ENCODE measurements at regions not wholly inside any gene's neighbourhood (a gene's known extent, or its start where the extent isn't known, plus 50 kb on each side); places are given as distances from the start of the nearest gene placed in this dataset.

- Histone ChIP-seq H3K9me3 (ENCODE audit: control insufficient read depth in 4 of 4, insufficient read depth in 3 of 4, low read length in 3 of 4) (no peaks in the 10 kb centered on the region), H3K4me3 (no peak overlapping the region), H3K36me3 (ENCODE audit: control insufficient read depth in 4 of 4, insufficient read depth in 4 of 4, low read length in 4 of 4) (no peaks in the 10 kb centered on the region), H3K27me3 (ENCODE audit: control insufficient read depth in 3 of 3, insufficient read depth in 3 of 3, low read length in 2 of 3) (no peaks in the 10 kb centered on the region), H3K9ac (ENCODE audit: insufficient read depth in 1 of 2, low read length in 2 of 2) (no peak overlapping the region), H3K27ac (ENCODE audit: low read depth in 1 of 2, low read length in 1 of 2) (no peak overlapping the region), H3K4me1 (ENCODE audit: control insufficient read depth in 5 of 5, insufficient read depth in 5 of 5, low read length in 5 of 5) (peaks cover 0 to 7% (median 0%) of the 10 kb centered on the region in 5 donors)
- 85 to 91% methylated on average over 4 of the region's 4 CpGs for WGBS, 2 donors
- DNase-seq (no peak), ATAC-seq (ENCODE audit: insufficient read depth, low FRiP score) (no peak)
- TF ChIP-seq, protein P1, sequence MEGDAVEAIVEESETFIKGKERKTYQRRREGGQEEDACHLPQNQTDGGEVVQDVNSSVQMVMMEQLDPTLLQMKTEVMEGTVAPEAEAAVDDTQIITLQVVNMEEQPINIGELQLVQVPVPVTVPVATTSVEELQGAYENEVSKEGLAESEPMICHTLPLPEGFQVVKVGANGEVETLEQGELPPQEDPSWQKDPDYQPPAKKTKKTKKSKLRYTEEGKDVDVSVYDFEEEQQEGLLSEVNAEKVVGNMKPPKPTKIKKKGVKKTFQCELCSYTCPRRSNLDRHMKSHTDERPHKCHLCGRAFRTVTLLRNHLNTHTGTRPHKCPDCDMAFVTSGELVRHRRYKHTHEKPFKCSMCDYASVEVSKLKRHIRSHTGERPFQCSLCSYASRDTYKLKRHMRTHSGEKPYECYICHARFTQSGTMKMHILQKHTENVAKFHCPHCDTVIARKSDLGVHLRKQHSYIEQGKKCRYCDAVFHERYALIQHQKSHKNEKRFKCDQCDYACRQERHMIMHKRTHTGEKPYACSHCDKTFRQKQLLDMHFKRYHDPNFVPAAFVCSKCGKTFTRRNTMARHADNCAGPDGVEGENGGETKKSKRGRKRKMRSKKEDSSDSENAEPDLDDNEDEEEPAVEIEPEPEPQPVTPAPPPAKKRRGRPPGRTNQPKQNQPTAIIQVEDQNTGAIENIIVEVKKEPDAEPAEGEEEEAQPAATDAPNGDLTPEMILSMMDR (IDR thresholded peaks at IDR 0.05; ENCODE audit: control extremely low read depth, extremely low read depth): no peak
Measured at GRCh38 chr2:111653913-111654312, 230.1 kb downstream of the ANAPC1 start.

- Histone ChIP-seq H3K27ac (ENCODE audit: low read depth in 1 of 2, low read length in 1 of 2) (no peak overlapping the region), H3K9ac (ENCODE audit: insufficient read depth in 1 of 2, low read length in 2 of 2) (no peak overlapping the region), H3K4me1 (ENCODE audit: control insufficient read depth in 5 of 5, insufficient read depth in 5 of 5, low read length in 5 of 5) (peaks cover 0 to 7% (median 0%) of the 10 kb centered on the region in 5 donors), H3K4me3 (no peak overlapping the region), H3K36me3 (ENCODE audit: control insufficient read depth in 4 of 4, insufficient read depth in 4 of 4, low read length in 4 of 4) (no peaks in the 10 kb centered on the region), H3K9me3 (ENCODE audit: control insufficient read depth in 4 of 4, insufficient read depth in 3 of 4, low read length in 3 of 4) (no peaks in the 10 kb centered on the region), H3K27me3 (ENCODE audit: control insufficient read depth in 3 of 3, insufficient read depth in 3 of 3, low read length in 2 of 3) (no peaks in the 10 kb centered on the region)
- no peak for ATAC-seq (ENCODE audit: insufficient read depth, low FRiP score)
- WGBS, 2 donors: 96% methylated on average over 5 of the region's 5 CpGs
- DNase-seq: no peak
- TF ChIP-seq, protein P1 (IDR thresholded peaks at IDR 0.05; ENCODE audit: control extremely low read depth, extremely low read depth): no peak
Measured at GRCh38 chr2:111654829-111655228, 229.2 kb downstream of the ANAPC1 start.

DNA sequence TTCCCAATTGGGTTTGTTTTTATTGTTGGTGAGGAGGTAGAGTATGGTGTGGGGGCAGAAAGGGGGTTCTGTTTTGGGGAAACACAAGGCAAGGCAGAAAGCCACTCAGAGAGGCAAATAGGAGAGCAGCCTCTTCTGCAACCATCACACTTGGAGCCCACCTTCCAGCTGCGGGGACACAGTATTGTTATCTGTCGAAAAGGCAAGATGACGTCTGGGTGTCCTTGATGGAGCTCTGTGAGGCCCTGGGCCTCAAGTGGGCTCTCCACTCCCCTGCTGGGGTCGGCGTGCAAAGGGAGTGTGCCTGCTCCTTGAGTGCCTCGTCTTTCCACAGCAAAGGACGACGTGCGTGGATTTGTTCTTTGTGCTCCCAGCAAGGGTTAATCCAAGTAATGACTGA lies 227.6 kb downstream of the ANAPC1 start:
- Histone ChIP-seq H3K4me3 (no peak overlapping the region), H3K9me3 (ENCODE audit: control insufficient read depth in 4 of 4, insufficient read depth in 3 of 4, low read length in 3 of 4) (no peaks in the 10 kb centered on the region), H3K4me1 (ENCODE audit: control insufficient read depth in 5 of 5, insufficient read depth in 5 of 5, low read length in 5 of 5) (peaks cover 0 to 7% (median 0%) of the 10 kb centered on the region in 5 donors), H3K27ac (ENCODE audit: low read depth in 1 of 2, low read length in 1 of 2) (no peak overlapping the region), H3K27me3 (ENCODE audit: control insufficient read depth in 3 of 3, insufficient read depth in 3 of 3, low read length in 2 of 3) (no peaks in the 10 kb centered on the region), H3K36me3 (ENCODE audit: control insufficient read depth in 4 of 4, insufficient read depth in 4 of 4, low read length in 4 of 4) (no peaks in the 10 kb centered on the region), H3K9ac (ENCODE audit: insufficient read depth in 1 of 2, low read length in 2 of 2) (no peak overlapping the region)
- ATAC-seq (ENCODE audit: insufficient read depth, low FRiP score): no peak
- 92 to 93% methylated on average over 9 of the region's 9 CpGs for WGBS, 2 donors
- TF ChIP-seq, protein P1 (IDR thresholded peaks at IDR 0.05; ENCODE audit: control extremely low read depth, extremely low read depth): no peak
- DNase-seq: no peak

- ATAC-seq (ENCODE audit: insufficient read depth, low FRiP score) (no peak), DNase-seq (no peak)
- Histone ChIP-seq H3K27ac (ENCODE audit: low read depth in 1 of 2, low read length in 1 of 2) (no peak overlapping the region), H3K9me3 (ENCODE audit: control insufficient read depth in 4 of 4, insufficient read depth in 3 of 4, low read length in 3 of 4) (peaks cover 0 to 2% (median 0%) of the 10 kb centered on the region in 4 donors), H3K27me3 (ENCODE audit: control insufficient read depth in 3 of 3, insufficient read depth in 3 of 3, low read length in 2 of 3) (no peaks in the 10 kb centered on the region), H3K9ac (ENCODE audit: insufficient read depth in 1 of 2, low read length in 2 of 2) (no peak overlapping the region), H3K36me3 (ENCODE audit: control insufficient read depth in 4 of 4, insufficient read depth in 4 of 4, low read length in 4 of 4) (no peaks in the 10 kb centered on the region), H3K4me1 (ENCODE audit: control insufficient read depth in 5 of 5, insufficient read depth in 5 of 5, low read length in 5 of 5) (peaks cover 0 to 7% (median 0%) of the 10 kb centered on the region in 5 donors), H3K4me3 (no peak overlapping the region)
- TF ChIP-seq, protein P1 (IDR thresholded peaks at IDR 0.05; ENCODE audit: control extremely low read depth, extremely low read depth): no peak
- 85 to 86% methylated on average over 11 of the region's 11 CpGs for WGBS, 2 donors
Measured at GRCh38 chr2:111656894-111657293, 227.1 kb downstream of the ANAPC1 start.

All from lung (tissue), 11 donors.